ENCODE measurements at regions not wholly inside any gene's neighbourhood (a gene's known extent, or its start where the extent isn't known, plus 50 kb on each side); places are given as distances from the start of the nearest gene placed in this dataset.

- TF ChIP-seq POLR2AphosphoS5 (IDR thresholded peaks at IDR 0.05) (no peak), EP300 (IDR thresholded peaks at IDR 0.05) (no peak)
- TF ChIP-seq, protein P1, sequence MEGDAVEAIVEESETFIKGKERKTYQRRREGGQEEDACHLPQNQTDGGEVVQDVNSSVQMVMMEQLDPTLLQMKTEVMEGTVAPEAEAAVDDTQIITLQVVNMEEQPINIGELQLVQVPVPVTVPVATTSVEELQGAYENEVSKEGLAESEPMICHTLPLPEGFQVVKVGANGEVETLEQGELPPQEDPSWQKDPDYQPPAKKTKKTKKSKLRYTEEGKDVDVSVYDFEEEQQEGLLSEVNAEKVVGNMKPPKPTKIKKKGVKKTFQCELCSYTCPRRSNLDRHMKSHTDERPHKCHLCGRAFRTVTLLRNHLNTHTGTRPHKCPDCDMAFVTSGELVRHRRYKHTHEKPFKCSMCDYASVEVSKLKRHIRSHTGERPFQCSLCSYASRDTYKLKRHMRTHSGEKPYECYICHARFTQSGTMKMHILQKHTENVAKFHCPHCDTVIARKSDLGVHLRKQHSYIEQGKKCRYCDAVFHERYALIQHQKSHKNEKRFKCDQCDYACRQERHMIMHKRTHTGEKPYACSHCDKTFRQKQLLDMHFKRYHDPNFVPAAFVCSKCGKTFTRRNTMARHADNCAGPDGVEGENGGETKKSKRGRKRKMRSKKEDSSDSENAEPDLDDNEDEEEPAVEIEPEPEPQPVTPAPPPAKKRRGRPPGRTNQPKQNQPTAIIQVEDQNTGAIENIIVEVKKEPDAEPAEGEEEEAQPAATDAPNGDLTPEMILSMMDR (IDR thresholded peaks at IDR 0.05), result no peak
These were observed 84.4 kb upstream of the CD28 start for GRCh38 chr2:203621981-203622515.
